PC-9 (cell line): ENCODE measurements at regions not wholly inside any gene's neighbourhood (a gene's known extent, or its start where the extent isn't known, plus 50 kb on each side); places are given as distances from the start of the nearest gene placed in this dataset.

Source experiments
- BruUV-seq: library from RNA; stranded (reverse); fragments of 400-500 nt; replicated peaks from 2 replicates; lab custom pipeline; 2021; lab: Mats Ljungman, UMichigan
- CTCF ChIA-PET: fragments of 300-600 bp; sonication (Branson Sonifier 250); formaldehyde crosslinking; loops from one replicate; lab custom pipeline; 2022; ENCODE audit warnings: antibody characterized with exemption; lab: Charles Lee
- POLR2A ChIA-PET: fragments of 300-600 bp; sonication (Branson Sonifier 250); formaldehyde crosslinking; loops from one replicate; lab custom pipeline; 2022; ENCODE audit warnings: antibody characterized with exemption; ENCODE audit not compliant: unreplicated experiment; lab: Charles Lee
- DNase-seq, 2 experiments: peaks; one replicate each; pipeline versions ENCODE4 v3.0.0 to v3.0.0-alpha.2; 2015 to 2022; ENCODE audit warnings: mixed read lengths in 1 of 2
- H2AFZ ChIP-seq: fragments of 200-600 bp; sonication (generic); 2 replicates; pipeline ENCODE4 v1.8.1; 2017; ENCODE audit warnings: antibody characterized with exemption
- H3F3A ChIP-seq: fragments of 200-600 bp; sonication (generic); 2 replicates; pipeline ENCODE4 v1.8.1; 2017; ENCODE audit warnings: antibody characterized with exemption, mild to moderate bottlenecking, low read depth; ENCODE audit not compliant: insufficient read depth
- H3K27ac ChIP-seq: fragments of 200-600 bp; sonication (generic); 2 replicates; pipeline ENCODE4 v1.6.1; 2016; ENCODE audit warnings: mixed run types
- H3K27me3 ChIP-seq: fragments of 200-600 bp; sonication (generic); 2 replicates; pipeline ENCODE4 v1.6.1; 2016; ENCODE audit warnings: low read depth, mixed run types; ENCODE audit not compliant: insufficient read depth
- H3K36me3 ChIP-seq: fragments of 200-600 bp; sonication (generic); 2 replicates; pipeline ENCODE4 v1.6.1; 2016; ENCODE audit warnings: low read depth, mixed run types
- H3K4me1 ChIP-seq: fragments of 200-600 bp; sonication (generic); replicated peaks from 2 replicates; pipeline ENCODE4 v1.6.1; 2016; ENCODE audit warnings: mixed run types; ENCODE audit not compliant: insufficient read depth
- H3K4me2 ChIP-seq: fragments of 200-600 bp; sonication (generic); 2 replicates; pipeline ENCODE4 v1.6.1; 2017; ENCODE audit warnings: mixed run types
- H3K4me3 ChIP-seq: fragments of 200-600 bp; sonication (generic); 2 replicates; pipeline ENCODE4 v1.6.1; 2016; ENCODE audit warnings: mixed run types
- H3K79me2 ChIP-seq: fragments of 200-600 bp; sonication (generic); 2 replicates; pipeline ENCODE4 v1.6.1; 2017; ENCODE audit warnings: low read depth, mixed run types
- H3K9me2 ChIP-seq: fragments of 200-600 bp; sonication (generic); 2 replicates; pipeline ENCODE4 v1.8.1; 2017; ENCODE audit warnings: mild to moderate bottlenecking; ENCODE audit not compliant: insufficient read depth
- H3K9me3 ChIP-seq: fragments of 200-600 bp; sonication (generic); 2 replicates; pipeline ENCODE4 v1.8.1; 2016; ENCODE audit warnings: low read depth; ENCODE audit not compliant: insufficient read depth
- H4K20me1 ChIP-seq: fragments of 200-600 bp; sonication (generic); 2 replicates; pipeline ENCODE4 v1.8.1; 2017; ENCODE audit not compliant: insufficient read depth
- EZH2 ChIP-seq: fragments of 200-600 bp; sonication (generic); IDR thresholded peaks from 2 replicates; pipeline ENCODE4 v1.8.0; 2017; ENCODE audit warnings: antibody characterized with exemption, low read depth
- intact Hi-C: fragments of 100-400 bp; cut with micrococcal nuclease; formaldehyde crosslinking; loops from one replicate; pipeline ENCODE4 v1.10.0; 2022; ENCODE audit not compliant: unreplicated experiment
- TF ChIP-seq, protein P1 (sequence below): fragments of 200-600 bp; sonication (generic); conservative IDR thresholded peaks from 2 replicates; pipeline ENCODE4 v1.6.1; 2017; ENCODE audit warnings: mixed run types, antibody characterized with exemption, mild to moderate bottlenecking, moderate library complexity

DNA sequence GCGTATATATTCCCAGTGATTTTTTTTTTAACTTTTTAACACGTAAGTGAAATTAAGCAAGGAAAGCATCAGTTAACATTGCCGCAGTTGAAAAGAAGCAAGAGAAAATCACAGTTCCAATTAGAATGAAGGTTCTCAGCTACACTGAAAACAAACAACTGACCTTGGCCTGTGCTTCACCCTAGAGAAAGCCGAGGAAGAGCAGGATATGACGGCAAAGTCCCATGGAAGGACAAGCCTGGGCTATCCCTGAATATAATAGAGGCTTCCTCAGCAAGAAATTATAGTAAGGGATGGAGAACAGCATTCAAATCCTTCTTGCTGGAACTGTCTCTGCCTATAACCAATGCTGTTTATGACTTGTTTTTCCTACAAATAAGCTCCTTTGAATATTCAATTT is 83.0 kb upstream of the INHBA start:
- ChIA-PET CTCF (no interaction called here), POLR2A (no interaction called here)
- no peaks in the 10 kb centered on the region for H3K4me1 ChIP-seq
- H3K9me2 ChIP-seq = peaks cover 5% of the 10 kb centered on the region; the same call in 1 of the 2 replicates
- H3F3A ChIP-seq = no peaks in the 10 kb centered on the region
- no peak overlapping the region for H3K4me2 ChIP-seq
- H3K36me3 ChIP-seq = no peaks in the 10 kb centered on the region
- no peaks in the 10 kb centered on the region; the same call in 1 of the 2 replicates for H3K9me3 ChIP-seq
- H3K79me2 ChIP-seq = no peaks in the 10 kb centered on the region
- TF ChIP-seq EZH2 = no peak
- TF ChIP-seq, protein P1, sequence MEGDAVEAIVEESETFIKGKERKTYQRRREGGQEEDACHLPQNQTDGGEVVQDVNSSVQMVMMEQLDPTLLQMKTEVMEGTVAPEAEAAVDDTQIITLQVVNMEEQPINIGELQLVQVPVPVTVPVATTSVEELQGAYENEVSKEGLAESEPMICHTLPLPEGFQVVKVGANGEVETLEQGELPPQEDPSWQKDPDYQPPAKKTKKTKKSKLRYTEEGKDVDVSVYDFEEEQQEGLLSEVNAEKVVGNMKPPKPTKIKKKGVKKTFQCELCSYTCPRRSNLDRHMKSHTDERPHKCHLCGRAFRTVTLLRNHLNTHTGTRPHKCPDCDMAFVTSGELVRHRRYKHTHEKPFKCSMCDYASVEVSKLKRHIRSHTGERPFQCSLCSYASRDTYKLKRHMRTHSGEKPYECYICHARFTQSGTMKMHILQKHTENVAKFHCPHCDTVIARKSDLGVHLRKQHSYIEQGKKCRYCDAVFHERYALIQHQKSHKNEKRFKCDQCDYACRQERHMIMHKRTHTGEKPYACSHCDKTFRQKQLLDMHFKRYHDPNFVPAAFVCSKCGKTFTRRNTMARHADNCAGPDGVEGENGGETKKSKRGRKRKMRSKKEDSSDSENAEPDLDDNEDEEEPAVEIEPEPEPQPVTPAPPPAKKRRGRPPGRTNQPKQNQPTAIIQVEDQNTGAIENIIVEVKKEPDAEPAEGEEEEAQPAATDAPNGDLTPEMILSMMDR = no peak
- no TSS peak for BruUV-seq
- H4K20me1 ChIP-seq = no peaks in the 10 kb centered on the region
- no peaks in the 10 kb centered on the region for H3K27me3 ChIP-seq
- intact Hi-C loops = no loop called here
- no peak overlapping the region for H3K4me3 ChIP-seq
- DNase-seq = no peak
- H2AFZ ChIP-seq = no peak overlapping the region
- no peak overlapping the region for H3K27ac ChIP-seq

DNA sequence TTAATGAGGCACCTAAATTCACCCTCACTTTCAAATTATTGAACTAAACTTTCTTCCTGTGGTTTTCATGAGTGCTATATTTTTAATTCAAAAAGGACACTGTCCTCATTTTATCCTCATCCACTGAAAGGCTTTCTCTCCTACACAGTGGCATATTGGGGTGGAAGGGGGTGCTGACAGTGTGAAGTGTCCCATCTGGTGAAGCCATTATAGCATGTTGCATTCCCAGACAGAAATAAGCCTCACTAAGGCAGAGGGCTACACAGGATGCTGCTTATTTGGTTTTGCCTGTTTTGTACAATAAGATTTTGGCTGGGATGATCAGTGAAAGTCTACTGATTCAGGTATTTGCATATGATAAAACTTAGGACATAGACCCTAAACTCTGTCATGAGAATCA is 82.4 kb upstream of the INHBA start:
- Histone ChIP-seq H3K27me3 (no peaks in the 10 kb centered on the region), H3F3A (no peaks in the 10 kb centered on the region), H3K79me2 (no peaks in the 10 kb centered on the region), H3K9me3 (no peaks in the 10 kb centered on the region; the same call in 1 of the 2 replicates), H3K36me3 (no peaks in the 10 kb centered on the region), H3K4me2 (no peak overlapping the region), H3K9me2 (peaks cover 5% of the 10 kb centered on the region; the same call in 1 of the 2 replicates), H3K4me3 (no peak overlapping the region), H2AFZ (no peak overlapping the region), H3K4me1 (no peaks in the 10 kb centered on the region), H4K20me1 (no peaks in the 10 kb centered on the region), H3K27ac (no peak overlapping the region)
- intact Hi-C loops = no loop called here
- no TSS peak for BruUV-seq
- POLR2A ChIA-PET = no interaction called here
- CTCF ChIA-PET = no interaction called here
- no peak for DNase-seq
- TF ChIP-seq EZH2 = no peak
- TF ChIP-seq, protein P1 = no peak

DNA sequence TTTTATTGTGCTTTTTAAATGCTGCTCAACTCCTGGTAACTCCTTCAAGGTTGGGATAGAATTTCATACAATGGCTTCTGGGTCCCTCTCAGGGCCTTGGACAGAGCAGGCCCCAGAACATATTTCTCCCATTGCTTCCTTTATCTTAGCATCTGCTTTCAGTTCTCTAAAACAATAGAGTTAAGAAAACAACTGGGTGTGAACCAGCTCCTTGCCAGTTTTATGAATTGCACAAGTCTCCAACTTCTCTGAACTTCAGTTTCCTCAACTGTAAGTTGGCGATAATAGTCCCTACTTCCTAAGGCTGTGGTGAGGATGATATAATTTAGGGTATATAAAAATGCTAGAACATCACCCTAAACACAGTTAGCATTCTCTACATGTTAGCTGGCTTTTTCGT is 77.0 kb upstream of the INHBA start:
- no peak overlapping the region for H3K27ac ChIP-seq
- H3K79me2 ChIP-seq = no peaks in the 10 kb centered on the region
- no peak overlapping the region for H3K4me2 ChIP-seq
- H2AFZ ChIP-seq = no peak overlapping the region
- TF ChIP-seq EZH2 = no peak
- TF ChIP-seq, protein P1 = no peak
- no peaks in the 10 kb centered on the region for H3K4me1 ChIP-seq
- H3K36me3 ChIP-seq = no peaks in the 10 kb centered on the region
- intact Hi-C loops = no loop called here
- no peaks in the 10 kb centered on the region for H3K27me3 ChIP-seq
- H4K20me1 ChIP-seq = no peaks in the 10 kb centered on the region
- no peaks in the 10 kb centered on the region for H3F3A ChIP-seq
- no peaks in the 10 kb centered on the region for H3K9me2 ChIP-seq
- H3K4me3 ChIP-seq = no peak overlapping the region
- ChIA-PET CTCF (no interaction called here), POLR2A (interaction anchor here (0.6 to 0.7 kb wide), 2 partner anchors 46 to 909 kb away, joined by 3 read pairs; no protein-coding TSS in a partner anchor)
- BruUV-seq = no TSS peak
- DNase-seq = no peak
- no peaks in the 10 kb centered on the region; the same call in 1 of the 2 replicates for H3K9me3 ChIP-seq
